Superior temporal gyrus (tissue), 1 donor: ENCODE measurements at regions not wholly inside any gene's neighbourhood (a gene's known extent, or its start where the extent isn't known, plus 50 kb on each side); places are given as distances from the start of the nearest gene placed in this dataset.

Experiments
- DNase-seq: peaks from one replicate; pipeline ENCODE4 v3.0.0-alpha.2; 2016; ENCODE audit errors: extremely low spot score

- no peak for DNase-seq
These were observed 495.8 kb downstream of the PSAT1 start for GRCh38 chr9:78792745-78793144.

- no peak for DNase-seq
These were observed 508.8 kb downstream of the PSAT1 start for GRCh38 chr9:78805771-78806170.

- no peak for DNase-seq
These were observed 509.7 kb downstream of the PSAT1 start for GRCh38 chr9:78806492-78807160.

GRCh38 chr9:78807286-78807685 lies 510.4 kb downstream of the PSAT1 start:
- DNase-seq, result no peak

- DNase-seq, result no peak
These were observed 511.1 kb downstream of the PSAT1 start for GRCh38 chr9:78808048-78808447.

- DNase-seq, result no peak
These were observed 514.8 kb downstream of the PSAT1 start for GRCh38 chr9:78811622-78812276.

GRCh38 chr9:78812665-78813064 lies 515.7 kb downstream of the PSAT1 start:
- no peak for DNase-seq

GRCh38 chr9:78813602-78814180 lies 516.8 kb downstream of the PSAT1 start:
- DNase-seq, result no peak

GRCh38 chr9:78821126-78821822 lies 524.3 kb downstream of the PSAT1 start:
- peak; percentile 60 for DNase-seq

- no peak for DNase-seq
These were observed 529.6 kb downstream of the PSAT1 start for GRCh38 chr9:78826527-78826926.

GRCh38 chr9:78828521-78828920 lies 531.6 kb downstream of the PSAT1 start:
- DNase-seq, result no peak

GRCh38 chr9:78830301-78830700 lies 533.4 kb downstream of the PSAT1 start:
- no peak for DNase-seq

GRCh38 chr9:78831726-78832125 lies 534.8 kb downstream of the PSAT1 start:
- no peak for DNase-seq

- DNase-seq, result no peak
These were observed 539.1 kb downstream of the PSAT1 start for GRCh38 chr9:78835928-78836450.

GRCh38 chr9:78839252-78839651 lies 542.3 kb downstream of the PSAT1 start:
- DNase-seq, result no peak

GRCh38 chr9:78848061-78848460 lies 551.1 kb downstream of the PSAT1 start:
- DNase-seq, result no peak

- DNase-seq, result no peak
These were observed 559.2 kb downstream of the PSAT1 start for GRCh38 chr9:78856144-78856543.

- no peak for DNase-seq
These were observed 559.9 kb downstream of the PSAT1 start for GRCh38 chr9:78856781-78857180.

GRCh38 chr9:78857373-78858225 lies 560.7 kb downstream of the PSAT1 start:
- DNase-seq, result no peak

GRCh38 chr9:78858266-78858665 lies 561.3 kb downstream of the PSAT1 start:
- no peak for DNase-seq

GRCh38 chr9:78860801-78861475 lies 564.0 kb downstream of the PSAT1 start:
- no peak for DNase-seq
